RWPE2 (cell line): ENCODE measurements at regions not wholly inside any gene's neighbourhood (a gene's known extent, or its start where the extent isn't known, plus 50 kb on each side); places are given as distances from the start of the nearest gene placed in this dataset.

Experiments used
- ATAC-seq: fragments of 200-7000 bp; cut with Tn5 transposase; 3 replicates; pipeline ENCODE4 v1.9.1; 2021; ENCODE audit warnings: low read depth
- DNase-seq: peaks from one replicate; pipeline ENCODE4 v3.0.0-alpha.2; 2020; ENCODE audit warnings: low spot score
- H3K27ac ChIP-seq: fragments of 450-650 bp; 2 replicates; pipeline ENCODE4 v1.5.1; 2017; ENCODE audit warnings: mild to moderate bottlenecking; ENCODE audit not compliant: poor library complexity, severe bottlenecking
- H3K27me3 ChIP-seq: fragments of 250-450 bp; sonication (Bioruptor Pico); 2 replicates; pipeline ENCODE4 v1.5.1; 2021; ENCODE audit warnings: mild to moderate bottlenecking, moderate library complexity; ENCODE audit not compliant: insufficient read depth, poor library complexity, severe bottlenecking
- H3K36me3 ChIP-seq: fragments of 250-450 bp; sonication (Bioruptor Pico); 2 replicates; pipeline ENCODE4 v1.5.1; 2020; ENCODE audit warnings: low read depth, mild to moderate bottlenecking, moderate library complexity
- H3K4me1 ChIP-seq: fragments of 250-450 bp; sonication (Bioruptor Pico); 2 replicates; pipeline ENCODE4 v1.5.1; 2021; ENCODE audit warnings: mild to moderate bottlenecking, moderate library complexity; ENCODE audit not compliant: insufficient read depth, poor library complexity, severe bottlenecking
- H3K4me3 ChIP-seq: fragments of 250-450 bp; sonication (Bioruptor Pico); 2 replicates; pipeline ENCODE4 v1.5.1; 2021; ENCODE audit warnings: mild to moderate bottlenecking, moderate library complexity; ENCODE audit not compliant: severe bottlenecking
- H3K9me3 ChIP-seq: fragments of 250-450 bp; sonication (Bioruptor Pico); 2 replicates; pipeline ENCODE4 v1.5.1; 2021; ENCODE audit warnings: mild to moderate bottlenecking, moderate library complexity; ENCODE audit not compliant: severe bottlenecking
- TF ChIP-seq, protein P1 (sequence below): fragments of 450-650 bp; IDR thresholded peaks from one replicate; pipeline ENCODE4 v1.5.1; 2017; ENCODE audit warnings: mild to moderate bottlenecking, moderate library complexity; ENCODE audit not compliant: poor library complexity, severe bottlenecking

DNA sequence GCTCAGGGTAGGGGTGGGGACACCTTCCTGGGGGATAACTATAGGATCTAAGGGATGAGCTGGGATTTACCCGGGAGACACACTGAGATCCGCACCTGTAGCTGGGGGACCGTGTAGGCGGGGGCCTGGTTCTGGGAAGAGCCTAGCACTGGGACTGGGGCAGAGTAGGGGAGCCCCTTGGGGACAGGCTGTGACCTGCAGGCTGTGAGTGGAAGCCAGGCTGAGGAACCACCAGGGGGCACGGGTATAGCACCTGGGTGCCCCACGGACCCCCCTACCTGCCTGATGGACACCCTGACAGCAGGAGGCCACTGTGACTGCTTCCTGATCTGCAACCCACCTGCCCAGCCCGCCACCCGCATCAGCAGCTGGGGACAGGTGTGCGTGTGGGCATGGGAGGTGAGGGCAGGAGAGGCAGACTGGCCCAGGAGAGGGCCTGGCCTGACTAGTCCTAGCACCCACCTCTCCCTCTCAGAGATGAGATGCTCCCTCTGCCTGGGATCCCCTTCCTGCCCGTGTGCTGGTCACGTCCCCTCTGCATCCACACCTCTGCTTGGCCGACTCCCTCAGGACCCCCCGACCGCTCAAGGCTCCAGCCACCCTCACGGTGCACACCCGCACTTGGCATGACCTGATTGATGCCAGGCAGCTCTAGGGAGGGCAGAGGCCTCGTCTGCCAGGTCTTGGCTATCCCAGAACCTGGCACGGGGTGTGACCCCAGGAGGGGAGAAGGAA, 94.2 kb upstream of the NKX1-1 start:
- Histone ChIP-seq H3K27me3 (no peaks in the 10 kb centered on the region), H3K4me1 (no peaks in the 10 kb centered on the region), H3K9me3 (no peaks in the 10 kb centered on the region), H3K27ac (no peak overlapping the region), H3K36me3 (no peaks in the 10 kb centered on the region), H3K4me3 (no peak overlapping the region)
- no peak; the same call in 2 of the 3 replicates for ATAC-seq
- DNase-seq = peak; percentile 61
- TF ChIP-seq, protein P1, sequence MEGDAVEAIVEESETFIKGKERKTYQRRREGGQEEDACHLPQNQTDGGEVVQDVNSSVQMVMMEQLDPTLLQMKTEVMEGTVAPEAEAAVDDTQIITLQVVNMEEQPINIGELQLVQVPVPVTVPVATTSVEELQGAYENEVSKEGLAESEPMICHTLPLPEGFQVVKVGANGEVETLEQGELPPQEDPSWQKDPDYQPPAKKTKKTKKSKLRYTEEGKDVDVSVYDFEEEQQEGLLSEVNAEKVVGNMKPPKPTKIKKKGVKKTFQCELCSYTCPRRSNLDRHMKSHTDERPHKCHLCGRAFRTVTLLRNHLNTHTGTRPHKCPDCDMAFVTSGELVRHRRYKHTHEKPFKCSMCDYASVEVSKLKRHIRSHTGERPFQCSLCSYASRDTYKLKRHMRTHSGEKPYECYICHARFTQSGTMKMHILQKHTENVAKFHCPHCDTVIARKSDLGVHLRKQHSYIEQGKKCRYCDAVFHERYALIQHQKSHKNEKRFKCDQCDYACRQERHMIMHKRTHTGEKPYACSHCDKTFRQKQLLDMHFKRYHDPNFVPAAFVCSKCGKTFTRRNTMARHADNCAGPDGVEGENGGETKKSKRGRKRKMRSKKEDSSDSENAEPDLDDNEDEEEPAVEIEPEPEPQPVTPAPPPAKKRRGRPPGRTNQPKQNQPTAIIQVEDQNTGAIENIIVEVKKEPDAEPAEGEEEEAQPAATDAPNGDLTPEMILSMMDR = no peak

DNA sequence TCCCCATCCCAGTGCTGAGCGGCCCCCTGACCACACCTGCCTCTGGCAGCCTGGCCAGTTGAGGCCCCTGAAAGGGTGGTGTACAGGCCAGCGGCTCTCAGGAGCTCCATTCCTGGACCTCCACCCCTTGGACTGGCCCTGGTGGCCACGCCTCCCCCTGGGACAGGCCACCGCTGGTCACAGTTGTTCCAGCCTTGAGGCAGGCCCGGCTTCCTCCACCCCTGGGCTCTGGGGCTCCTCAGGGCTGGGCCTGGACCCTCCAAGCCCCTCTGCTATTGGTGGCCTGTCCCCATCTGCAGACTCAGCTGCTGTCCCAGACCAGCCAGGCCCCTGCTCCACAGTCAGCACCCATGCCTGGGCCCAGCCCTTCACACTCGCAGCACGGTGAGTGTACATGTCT, 93.2 kb upstream of the NKX1-1 start:
- H3K9me3 ChIP-seq = no peaks in the 10 kb centered on the region
- TF ChIP-seq, protein P1 = no peak
- peaks cover 7% of the 10 kb centered on the region for H3K27me3 ChIP-seq
- no peaks in the 10 kb centered on the region for H3K36me3 ChIP-seq
- no peaks in the 10 kb centered on the region for H3K4me1 ChIP-seq
- no peak overlapping the region for H3K4me3 ChIP-seq
- DNase-seq = no peak
- ATAC-seq = no peak
- H3K27ac ChIP-seq = no peak overlapping the region

DNA sequence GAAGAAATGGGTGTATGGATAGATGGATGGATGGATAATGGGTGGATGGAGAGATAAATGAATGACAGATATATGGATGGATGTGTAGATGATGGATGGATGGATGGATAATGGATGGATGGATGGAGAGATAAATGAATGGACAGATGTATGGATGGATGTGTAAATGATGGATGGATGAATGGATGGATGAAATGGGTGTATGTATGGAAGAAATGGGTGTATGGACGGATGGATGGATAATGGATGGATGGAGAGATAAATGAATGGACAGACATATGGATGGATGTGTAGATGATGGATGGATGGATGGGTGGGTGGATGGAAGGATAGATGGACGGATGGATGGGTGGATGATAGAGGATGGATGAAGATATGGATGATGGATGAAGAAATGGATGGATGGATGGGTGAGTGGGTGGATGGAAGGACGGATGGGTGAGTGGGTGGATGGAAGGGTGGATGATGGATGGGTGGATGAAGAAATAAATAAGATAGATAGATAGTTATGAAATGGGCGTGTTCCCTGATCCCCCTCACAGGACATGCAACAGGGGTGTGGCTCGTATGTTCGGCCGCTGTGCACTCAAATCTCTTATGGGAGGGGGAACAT, 91.1 kb upstream of the NKX1-1 start:
- ATAC-seq (no peak), DNase-seq (no peak)
- Histone ChIP-seq H3K27me3 (peaks cover 29% of the 10 kb centered on the region), H3K9me3 (no peaks in the 10 kb centered on the region), H3K27ac (no peak overlapping the region), H3K4me3 (no peak overlapping the region), H3K36me3 (no peaks in the 10 kb centered on the region), H3K4me1 (no peaks in the 10 kb centered on the region)
- TF ChIP-seq, protein P1 = no peak

DNA sequence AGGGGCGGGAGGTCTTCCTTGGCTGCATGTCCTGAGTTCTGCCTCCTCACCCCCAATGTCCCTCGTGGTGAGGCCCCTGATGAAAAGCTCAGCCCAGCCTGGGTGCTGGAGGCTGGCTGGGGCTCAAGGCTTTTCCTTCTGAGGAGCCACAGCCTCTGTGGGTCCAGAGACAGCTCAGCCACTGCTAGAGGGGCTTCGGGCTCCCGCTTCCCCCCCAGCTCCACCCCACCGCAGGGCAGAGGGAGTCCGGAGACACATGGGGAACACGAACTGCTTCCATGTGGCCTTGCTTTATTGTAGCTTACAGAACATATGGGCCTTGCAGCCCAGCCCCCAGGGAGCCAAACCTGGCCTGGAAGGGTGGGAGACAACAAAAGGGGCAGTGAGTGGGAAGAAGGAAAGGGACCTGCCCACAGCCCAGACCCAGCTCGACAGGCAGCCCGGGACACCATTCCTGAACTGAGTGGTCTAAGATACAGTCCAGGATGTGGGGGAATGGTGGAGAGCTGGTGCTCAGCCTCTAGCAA, 89.9 kb upstream of the NKX1-1 start:
- TF ChIP-seq, protein P1 = no peak
- Histone ChIP-seq H3K36me3 (no peaks in the 10 kb centered on the region), H3K4me3 (no peak overlapping the region), H3K27ac (no peak overlapping the region), H3K4me1 (no peaks in the 10 kb centered on the region), H3K27me3 (peaks cover 40% of the 10 kb centered on the region), H3K9me3 (no peaks in the 10 kb centered on the region)
- DNase-seq (no peak), ATAC-seq (no peak)
